Upper lobe of left lung (tissue), 6 donors: ENCODE measurements at regions not wholly inside any gene's neighbourhood (a gene's known extent, or its start where the extent isn't known, plus 50 kb on each side); places are given as distances from the start of the nearest gene placed in this dataset.

Experiments
- ATAC-seq, 2 donors: fragments of 200-7000 bp; cut with Tn5 transposase; one replicate each; pipeline ENCODE4 v1.9.1; 2022; ENCODE audit warnings: mild to moderate bottlenecking in 2 of 2, moderate library complexity in 2 of 2; ENCODE audit not compliant: low FRiP score in 2 of 2
- DNase-seq, 2 donors: peaks; one replicate each; pipeline ENCODE4 v3.0.0-alpha.2; 2019 to 2020
- H3K27ac ChIP-seq, 4 donors: fragments of 200-600 bp; sonication (generic); one replicate each; pipeline ENCODE4 v1.5.1; 2016 to 2019
- H3K27me3 ChIP-seq, 4 donors: fragments of 200-600 bp; sonication (generic); one replicate each; pipeline ENCODE4 v1.5.1; 2017 to 2019
- H3K36me3 ChIP-seq, 4 donors: fragments of 200-600 bp; sonication (generic); one replicate each; pipeline ENCODE4 v1.5.1; 2016 to 2019
- H3K4me1 ChIP-seq, 4 donors: fragments of 200-600 bp; sonication (generic); one replicate each; pipeline ENCODE4 v1.5.1; 2018 to 2019
- H3K4me3 ChIP-seq, 4 donors: fragments of 200-600 bp; sonication (generic); one replicate each; pipeline ENCODE4 v1.5.1; 2017 to 2019; ENCODE audit warnings: mild to moderate bottlenecking in 2 of 4, moderate library complexity in 1 of 4
- H3K9me3 ChIP-seq, 4 donors: fragments of 200-600 bp; sonication (generic); one replicate each; pipeline ENCODE4 v1.5.1; 2018 to 2019
- EP300 ChIP-seq, 4 donors: sonication (generic); formaldehyde crosslinking; IDR thresholded peaks; one replicate each; pipeline ENCODE4 v1.5.1; 2017; ENCODE audit warnings: antibody characterized with exemption in 4 of 4, control low read depth in 2 of 4
- POLR2A ChIP-seq, 4 donors: fragments of 450-650 bp; IDR thresholded peaks; one replicate each; pipeline ENCODE4 v1.5.1; 2016 to 2017; ENCODE audit warnings: antibody characterized with exemption in 4 of 4, mild to moderate bottlenecking in 2 of 4
- POLR2AphosphoS5 ChIP-seq, 2 donors: sonication (generic); formaldehyde crosslinking; IDR thresholded peaks; one replicate each; pipeline ENCODE4 v1.5.1; 2017; ENCODE audit warnings: antibody characterized with exemption in 2 of 2
- WGBS, 2 donors: methylation state at CpG; one replicate each; pipeline ENCODE4 v1.1.5; 2017 to 2018; 5-methylcytosine and 5-hydroxymethylcytosine counted together
- TF ChIP-seq, protein P1 (sequence below), 6 experiments: fragments of 450-650 bp in 4 of 6; fragments of 200-600 bp in 2 of 6; sonication (generic) in 2 of 6; IDR thresholded peaks; one replicate each; pipeline ENCODE4 v1.5.1; 2016 to 2019; ENCODE audit warnings: antibody characterized with exemption in 6 of 6
- donor health status: DM: no; HTN: no; CAD: no; lungs with moderate emphysema.
- donor health status: DM: no; HTN: yes; CAD: no; lungs with severe emphysema.

DNA sequence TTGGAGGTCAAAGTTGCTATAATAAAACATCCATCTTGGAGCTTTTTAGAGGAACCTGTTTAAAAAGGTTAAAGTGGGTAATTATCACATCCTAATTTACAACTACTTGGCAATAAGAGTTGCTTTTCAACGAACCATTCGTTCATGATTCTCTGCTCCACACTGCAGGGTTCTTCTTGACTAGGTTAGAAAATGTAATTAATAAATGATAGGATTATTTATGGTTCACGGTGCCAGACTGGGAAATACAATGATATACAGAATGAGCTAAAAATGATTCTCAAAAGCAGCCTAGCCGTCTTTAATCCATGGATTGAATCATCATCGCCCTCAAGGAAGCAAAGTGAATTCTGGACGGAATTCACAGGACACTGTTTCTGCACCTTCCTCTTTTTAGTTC is 291.2 kb downstream of the TEX29 start:
- no peaks in the 10 kb centered on the region for H3K9me3 ChIP-seq
- no peaks in the 10 kb centered on the region for H3K27me3 ChIP-seq
- ATAC-seq = no peak
- no peak overlapping the region for H3K4me3 ChIP-seq
- WGBS, 2 donors = 84 to 90% methylated on average over 6 of the region's 6 CpGs
- H3K27ac ChIP-seq = no peak overlapping the region
- H3K4me1 ChIP-seq = no peaks in the 10 kb centered on the region
- no peak for DNase-seq
- TF ChIP-seq, protein P1, sequence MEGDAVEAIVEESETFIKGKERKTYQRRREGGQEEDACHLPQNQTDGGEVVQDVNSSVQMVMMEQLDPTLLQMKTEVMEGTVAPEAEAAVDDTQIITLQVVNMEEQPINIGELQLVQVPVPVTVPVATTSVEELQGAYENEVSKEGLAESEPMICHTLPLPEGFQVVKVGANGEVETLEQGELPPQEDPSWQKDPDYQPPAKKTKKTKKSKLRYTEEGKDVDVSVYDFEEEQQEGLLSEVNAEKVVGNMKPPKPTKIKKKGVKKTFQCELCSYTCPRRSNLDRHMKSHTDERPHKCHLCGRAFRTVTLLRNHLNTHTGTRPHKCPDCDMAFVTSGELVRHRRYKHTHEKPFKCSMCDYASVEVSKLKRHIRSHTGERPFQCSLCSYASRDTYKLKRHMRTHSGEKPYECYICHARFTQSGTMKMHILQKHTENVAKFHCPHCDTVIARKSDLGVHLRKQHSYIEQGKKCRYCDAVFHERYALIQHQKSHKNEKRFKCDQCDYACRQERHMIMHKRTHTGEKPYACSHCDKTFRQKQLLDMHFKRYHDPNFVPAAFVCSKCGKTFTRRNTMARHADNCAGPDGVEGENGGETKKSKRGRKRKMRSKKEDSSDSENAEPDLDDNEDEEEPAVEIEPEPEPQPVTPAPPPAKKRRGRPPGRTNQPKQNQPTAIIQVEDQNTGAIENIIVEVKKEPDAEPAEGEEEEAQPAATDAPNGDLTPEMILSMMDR (IDR thresholded peaks at IDR 0.05) = no peak
- no peak for TF ChIP-seq EP300 (IDR thresholded peaks at IDR 0.05)
- no peak for TF ChIP-seq POLR2AphosphoS5 (IDR thresholded peaks at IDR 0.05)
- no peak for TF ChIP-seq POLR2A (IDR thresholded peaks at IDR 0.05)
- no peaks in the 10 kb centered on the region for H3K36me3 ChIP-seq

DNA sequence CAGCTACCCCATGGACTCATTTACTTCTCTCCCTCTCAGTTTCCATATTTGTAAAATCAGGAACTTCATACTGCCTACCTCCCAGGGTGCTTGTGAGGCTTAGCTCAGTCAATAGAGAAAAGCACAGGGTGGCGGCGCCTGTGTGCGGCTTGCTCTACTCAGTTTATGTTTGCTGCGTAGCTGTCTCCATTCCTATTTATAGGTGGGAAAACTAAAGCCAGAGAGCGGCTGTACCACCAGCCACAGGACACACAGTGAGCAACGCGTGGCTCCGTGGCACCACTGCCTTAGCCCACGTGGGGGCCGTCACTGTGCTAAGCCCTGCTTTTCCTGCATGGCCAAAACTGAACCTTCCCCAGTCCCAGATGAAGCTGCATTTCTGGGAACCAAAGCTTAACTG is 292.4 kb downstream of the TEX29 start:
- WGBS, 2 donors = 93 to 94% methylated on average over 5 to 10 of the region's 10 CpGs
- no peaks in the 10 kb centered on the region for H3K9me3 ChIP-seq
- TF ChIP-seq, protein P1 (IDR thresholded peaks at IDR 0.05) = no peak
- TF ChIP-seq POLR2A (IDR thresholded peaks at IDR 0.05) (no peak), EP300 (IDR thresholded peaks at IDR 0.05) (no peak), POLR2AphosphoS5 (IDR thresholded peaks at IDR 0.05) (no peak)

DNA sequence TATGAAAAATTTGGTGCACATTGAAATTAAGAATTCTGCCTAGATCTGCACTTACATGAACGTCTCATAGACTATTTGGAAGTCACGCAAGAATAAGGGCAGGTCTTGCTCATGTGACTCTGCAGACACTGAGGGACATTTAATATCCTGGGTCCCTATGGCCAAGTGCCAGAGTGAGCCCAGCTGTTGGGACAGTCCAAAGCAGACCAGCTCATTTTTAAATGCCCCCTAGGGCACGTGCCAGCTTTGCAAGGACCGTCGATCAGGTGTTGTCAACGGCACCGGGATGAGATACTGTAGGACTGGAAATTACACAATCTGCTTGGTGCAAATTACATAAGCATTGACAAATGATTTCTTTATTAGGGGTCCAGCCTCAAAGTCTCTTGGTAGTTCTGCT is 293.6 kb downstream of the TEX29 start:
- ATAC-seq (no peak), DNase-seq (no peak)
- Histone ChIP-seq H3K4me3 (no peak overlapping the region), H3K9me3 (no peaks in the 10 kb centered on the region), H3K4me1 (no peaks in the 10 kb centered on the region), H3K36me3 (no peaks in the 10 kb centered on the region), H3K27me3 (no peaks in the 10 kb centered on the region), H3K27ac (no peak overlapping the region)
- no peak for TF ChIP-seq POLR2AphosphoS5 (IDR thresholded peaks at IDR 0.05)
- TF ChIP-seq, protein P1 (IDR thresholded peaks at IDR 0.05) = no peak
- TF ChIP-seq EP300 (IDR thresholded peaks at IDR 0.05) = no peak
- TF ChIP-seq POLR2A (IDR thresholded peaks at IDR 0.05) = no peak
- 61 to 72% methylated on average over 7 of the region's 7 CpGs for WGBS, 2 donors

More for the DNA sequence above, 292.4 kb downstream of the TEX29 start:
- H3K36me3 ChIP-seq = no peaks in the 10 kb centered on the region
- no peak for ATAC-seq
- no peak overlapping the region for H3K27ac ChIP-seq
- no peak overlapping the region for H3K4me3 ChIP-seq
- H3K4me1 ChIP-seq = no peaks in the 10 kb centered on the region
- H3K27me3 ChIP-seq = no peaks in the 10 kb centered on the region
- no peak for DNase-seq

DNA sequence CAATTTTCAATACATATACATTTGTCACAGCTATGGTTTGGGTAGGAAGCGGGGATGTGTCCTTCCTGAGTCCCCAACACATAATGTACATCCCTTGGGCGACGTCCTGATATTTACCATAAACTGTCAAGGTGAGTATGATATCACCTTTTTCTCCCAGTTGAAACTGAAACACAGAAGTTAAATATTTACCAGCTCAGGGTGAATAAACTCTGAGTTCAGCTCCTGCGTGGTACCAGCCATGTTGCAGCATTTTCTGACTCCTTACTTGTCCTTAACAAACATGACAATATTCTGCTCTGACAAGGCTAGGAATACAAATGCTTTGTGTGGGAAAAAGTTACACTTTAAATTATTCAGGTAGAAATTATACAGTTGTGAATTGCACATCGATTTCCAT is 294.2 kb downstream of the TEX29 start:
- ATAC-seq (no peak), DNase-seq (no peak)
- H3K9me3 ChIP-seq = no peaks in the 10 kb centered on the region
- H3K4me1 ChIP-seq = no peaks in the 10 kb centered on the region
- 59 to 72% methylated on average over 5 of the region's 5 CpGs for WGBS, 2 donors
- no peaks in the 10 kb centered on the region for H3K27me3 ChIP-seq
- H3K27ac ChIP-seq = no peak overlapping the region
- TF ChIP-seq EP300 (IDR thresholded peaks at IDR 0.05) (no peak), POLR2A (IDR thresholded peaks at IDR 0.05) (no peak), POLR2AphosphoS5 (IDR thresholded peaks at IDR 0.05) (no peak)
- TF ChIP-seq, protein P1 (IDR thresholded peaks at IDR 0.05) = no peak
- H3K4me3 ChIP-seq = no peak overlapping the region
- H3K36me3 ChIP-seq = no peaks in the 10 kb centered on the region

DNA sequence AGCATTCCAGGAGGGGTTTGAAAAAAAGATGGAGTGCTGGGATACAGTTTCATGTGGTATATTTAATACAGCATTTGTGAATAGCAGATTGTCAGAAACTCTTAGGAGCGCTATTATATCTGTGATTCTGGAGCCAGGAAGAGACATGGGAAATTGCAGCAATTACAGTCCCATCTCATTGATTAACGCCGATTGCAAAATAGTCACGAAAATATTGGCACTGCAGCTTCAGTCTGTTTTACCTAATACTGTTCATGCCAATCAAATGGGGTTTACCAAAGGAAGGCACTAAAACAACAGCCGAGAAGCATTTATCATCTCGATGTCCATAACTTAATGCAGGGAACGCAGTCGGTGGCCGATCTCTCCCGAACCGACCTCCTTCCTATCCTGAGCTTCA is 295.8 kb downstream of the TEX29 start:
- H3K27ac ChIP-seq = no peak overlapping the region
- whole genome bisulfite sequencing, 2 donors = 90% methylated on average over 11 of the region's 11 CpGs
- no peaks in the 10 kb centered on the region for H3K36me3 ChIP-seq
- no peak for ATAC-seq
- TF ChIP-seq EP300 (IDR thresholded peaks at IDR 0.05) (no peak), POLR2AphosphoS5 (IDR thresholded peaks at IDR 0.05) (no peak), POLR2A (IDR thresholded peaks at IDR 0.05) (no peak)
- TF ChIP-seq, protein P1 (IDR thresholded peaks at IDR 0.05) = no peak
- H3K4me3 ChIP-seq = no peak overlapping the region
- no peaks in the 10 kb centered on the region for H3K4me1 ChIP-seq
- no peak for DNase-seq
- H3K9me3 ChIP-seq = no peaks in the 10 kb centered on the region
- no peaks in the 10 kb centered on the region for H3K27me3 ChIP-seq
